GM23338 (cell line): ENCODE measurements at regions not wholly inside any gene's neighbourhood (a gene's known extent, or its start where the extent isn't known, plus 50 kb on each side); places are given as distances from the start of the nearest gene placed in this dataset.

Experiments used
- CREB1 ChIP-seq: fragments of 250-450 bp; sonication (Bioruptor Pico); IDR thresholded peaks from 2 replicates; pipeline ENCODE4 v1.5.0; 2020; ENCODE audit warnings: low read depth, mild to moderate bottlenecking, moderate library complexity
- CTCF ChIP-seq, 2 experiments: fragments of 200-600 bp in 1 of 2; sonication (generic) in 1 of 2; conservative IDR thresholded peaks; 2 replicates each; pipeline versions ENCODE4 v1.5.1 to v1.6.1; 2016 to 2017; ENCODE audit warnings: antibody characterized with exemption in 2 of 2, low read depth in 2 of 2, mild to moderate bottlenecking in 2 of 2, moderate library complexity in 1 of 2
- EZH2 ChIP-seq: fragments of 200-600 bp; sonication (generic); IDR thresholded peaks from one replicate; pipeline ENCODE4 v1.8.0; 2017; ENCODE audit warnings: antibody characterized with exemption, mild to moderate bottlenecking, low read depth; ENCODE audit not compliant: unreplicated experiment
- EZH2phosphoT487 ChIP-seq: fragments of 200-600 bp; sonication (generic); IDR thresholded peaks from one replicate; pipeline ENCODE4 v1.8.1; 2018; ENCODE audit warnings: antibody characterized with exemption; ENCODE audit not compliant: unreplicated experiment
- JUNB ChIP-seq: IDR thresholded peaks from one replicate; pipeline ENCODE4 v1.6.1; 2016; ENCODE audit warnings: antibody characterized with exemption; ENCODE audit not compliant: unreplicated experiment
- NANOG ChIP-seq: IDR thresholded peaks from 2 replicates; pipeline ENCODE4 v1.6.1; 2016; ENCODE audit warnings: antibody characterized with exemption, borderline replicate concordance
- POLR2AphosphoS5 ChIP-seq: IDR thresholded peaks from 2 replicates; pipeline ENCODE4 v1.6.1; 2016; ENCODE audit warnings: antibody characterized with exemption, low read depth
- STAT1 ChIP-seq: IDR thresholded peaks from one replicate; pipeline ENCODE4 v1.6.1; 2016; ENCODE audit warnings: antibody characterized with exemption; ENCODE audit not compliant: unreplicated experiment
- ZNF114 ChIP-seq: fragments of 250-450 bp; sonication (Bioruptor Pico); IDR thresholded peaks from 2 replicates; pipeline ENCODE4 v1.5.0; 2020; ENCODE audit warnings: mild to moderate bottlenecking, moderate library complexity
- ZNF331 ChIP-seq: fragments of 250-450 bp; sonication (Bioruptor Pico); IDR thresholded peaks from 2 replicates; pipeline ENCODE4 v1.5.0; 2020; ENCODE audit warnings: low read depth, mild to moderate bottlenecking, moderate library complexity
- TF ChIP-seq, protein P1 (sequence below): IDR thresholded peaks from one replicate; pipeline ENCODE4 v1.6.1; 2018; ENCODE audit warnings: antibody characterized with exemption; ENCODE audit not compliant: unreplicated experiment
- TF ChIP-seq, protein P2 (sequence below): IDR thresholded peaks from 2 replicates; pipeline ENCODE4 v1.6.1; 2016; ENCODE audit warnings: antibody characterized with exemption

- TF ChIP-seq CTCF (conservative IDR thresholded peaks at IDR 0.05; ENCODE audit: low read depth in 2 of 2) (no peak), EZH2phosphoT487 (no peak), ZNF114 (no peak), POLR2AphosphoS5 (no peak), CREB1 (CRISPR knock-in tag) (no peak), EZH2 (no peak), ZNF331 (CRISPR knock-in tag) (no peak), JUNB (no peak), STAT1 (no peak), NANOG (no peak)
- TF ChIP-seq, protein P1, sequence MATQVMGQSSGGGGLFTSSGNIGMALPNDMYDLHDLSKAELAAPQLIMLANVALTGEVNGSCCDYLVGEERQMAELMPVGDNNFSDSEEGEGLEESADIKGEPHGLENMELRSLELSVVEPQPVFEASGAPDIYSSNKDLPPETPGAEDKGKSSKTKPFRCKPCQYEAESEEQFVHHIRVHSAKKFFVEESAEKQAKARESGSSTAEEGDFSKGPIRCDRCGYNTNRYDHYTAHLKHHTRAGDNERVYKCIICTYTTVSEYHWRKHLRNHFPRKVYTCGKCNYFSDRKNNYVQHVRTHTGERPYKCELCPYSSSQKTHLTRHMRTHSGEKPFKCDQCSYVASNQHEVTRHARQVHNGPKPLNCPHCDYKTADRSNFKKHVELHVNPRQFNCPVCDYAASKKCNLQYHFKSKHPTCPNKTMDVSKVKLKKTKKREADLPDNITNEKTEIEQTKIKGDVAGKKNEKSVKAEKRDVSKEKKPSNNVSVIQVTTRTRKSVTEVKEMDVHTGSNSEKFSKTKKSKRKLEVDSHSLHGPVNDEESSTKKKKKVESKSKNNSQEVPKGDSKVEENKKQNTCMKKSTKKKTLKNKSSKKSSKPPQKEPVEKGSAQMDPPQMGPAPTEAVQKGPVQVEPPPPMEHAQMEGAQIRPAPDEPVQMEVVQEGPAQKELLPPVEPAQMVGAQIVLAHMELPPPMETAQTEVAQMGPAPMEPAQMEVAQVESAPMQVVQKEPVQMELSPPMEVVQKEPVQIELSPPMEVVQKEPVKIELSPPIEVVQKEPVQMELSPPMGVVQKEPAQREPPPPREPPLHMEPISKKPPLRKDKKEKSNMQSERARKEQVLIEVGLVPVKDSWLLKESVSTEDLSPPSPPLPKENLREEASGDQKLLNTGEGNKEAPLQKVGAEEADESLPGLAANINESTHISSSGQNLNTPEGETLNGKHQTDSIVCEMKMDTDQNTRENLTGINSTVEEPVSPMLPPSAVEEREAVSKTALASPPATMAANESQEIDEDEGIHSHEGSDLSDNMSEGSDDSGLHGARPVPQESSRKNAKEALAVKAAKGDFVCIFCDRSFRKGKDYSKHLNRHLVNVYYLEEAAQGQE, result no peak
- TF ChIP-seq, protein P2, sequence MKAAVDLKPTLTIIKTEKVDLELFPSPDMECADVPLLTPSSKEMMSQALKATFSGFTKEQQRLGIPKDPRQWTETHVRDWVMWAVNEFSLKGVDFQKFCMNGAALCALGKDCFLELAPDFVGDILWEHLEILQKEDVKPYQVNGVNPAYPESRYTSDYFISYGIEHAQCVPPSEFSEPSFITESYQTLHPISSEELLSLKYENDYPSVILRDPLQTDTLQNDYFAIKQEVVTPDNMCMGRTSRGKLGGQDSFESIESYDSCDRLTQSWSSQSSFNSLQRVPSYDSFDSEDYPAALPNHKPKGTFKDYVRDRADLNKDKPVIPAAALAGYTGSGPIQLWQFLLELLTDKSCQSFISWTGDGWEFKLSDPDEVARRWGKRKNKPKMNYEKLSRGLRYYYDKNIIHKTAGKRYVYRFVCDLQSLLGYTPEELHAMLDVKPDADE, result no peak
Observed at GRCh38 chr11:33615751-33616150, 84.9 kb downstream of the C11orf91 start.
